Left lung (tissue), 4 donors: ENCODE measurements at regions not wholly inside any gene's neighbourhood (a gene's known extent, or its start where the extent isn't known, plus 50 kb on each side); places are given as distances from the start of the nearest gene placed in this dataset.

Experiments
- ATAC-seq: fragments of 200-7000 bp; cut with Tn5 transposase; one replicate; pipeline ENCODE4 v1.9.1; 2020; ENCODE audit warnings: moderate library complexity
- DNase-seq, 4 donors: peaks; one replicate each; pipeline ENCODE4 v3.0.0-alpha.2; 2013 to 2020
- H3K27ac ChIP-seq, 2 donors: fragments of 200-600 bp; sonication (generic) in 1 of 2; one replicate each; pipeline versions ENCODE4 v1.5.0 to v1.8.0; 2020 to 2021
- H3K27me3 ChIP-seq, 2 donors: fragments of 200-600 bp; sonication (generic) in 1 of 2; one replicate each; pipeline versions ENCODE4 v1.5.0 to v1.8.0; 2020 to 2021
- H3K36me3 ChIP-seq, 2 donors: fragments of 200-600 bp; sonication (generic) in 1 of 2; one replicate each; pipeline versions ENCODE4 v1.5.0 to v1.8.0; 2020 to 2021
- H3K4me1 ChIP-seq, 2 donors: fragments of 200-600 bp; one replicate each; pipeline ENCODE4 v1.8.0; 2021
- H3K4me3 ChIP-seq, 2 donors: fragments of 200-600 bp; sonication (generic) in 1 of 2; one replicate each; pipeline versions ENCODE4 v1.5.0 to v1.8.0; 2020 to 2021; ENCODE audit warnings: mild to moderate bottlenecking in 1 of 2
- H3K9me3 ChIP-seq, 2 donors: fragments of 200-600 bp; sonication (generic) in 1 of 2; one replicate each; pipeline versions ENCODE4 v1.5.0 to v1.8.0; 2020 to 2021
- intact Hi-C, 2 donors: fragments of 100-400 bp; cut with DNase I; formaldehyde crosslinking; loops; one replicate each; pipeline versions ENCODE4 v1.11.2 to v1.14.2; 2022
- TF ChIP-seq, protein P1 (sequence below), 2 donors: fragments of 200-600 bp; sonication (generic) in 1 of 2; IDR thresholded peaks; one replicate each; pipeline versions ENCODE4 v1.5.0 to v1.8.0; 2021; ENCODE audit warnings: antibody characterized with exemption in 2 of 2
- donor health status: DM: no; HTN: yes; CAD: no.
- donor health status: DM: no; HTN: no; CAD: no.

DNA sequence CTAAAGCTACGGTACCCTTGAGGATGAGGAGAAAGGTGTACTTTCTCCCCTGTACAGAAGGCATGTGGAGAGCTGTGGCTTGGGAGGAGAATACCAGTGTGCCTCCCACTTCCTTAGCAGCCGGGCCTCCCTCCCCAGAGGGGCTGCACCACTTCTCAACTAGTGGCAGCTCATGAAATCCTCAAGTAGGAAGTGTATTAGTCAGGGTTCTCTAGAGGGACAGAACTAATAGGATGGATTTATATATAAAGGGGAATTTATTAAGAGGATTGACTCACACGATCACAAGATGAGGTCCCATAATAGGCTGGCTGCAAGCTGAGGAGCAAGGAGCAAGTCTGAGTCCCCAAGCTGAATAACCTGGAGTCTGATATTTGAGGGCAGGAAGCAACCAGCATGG lies 53.1 kb upstream of the PPP2R5A start:
- DNase-seq, result no peak
- no peak for ATAC-seq
- Histone ChIP-seq H3K36me3 (no peaks in the 10 kb centered on the region), H3K4me1 (peaks cover 17 to 38% of the 10 kb centered on the region in 2 donors), H3K9me3 (no peaks in the 10 kb centered on the region), H3K27ac (no peak overlapping the region), H3K4me3 (no peak overlapping the region), H3K27me3 (no peaks in the 10 kb centered on the region)
- intact Hi-C loops, result no loop called here
- TF ChIP-seq, protein P1, sequence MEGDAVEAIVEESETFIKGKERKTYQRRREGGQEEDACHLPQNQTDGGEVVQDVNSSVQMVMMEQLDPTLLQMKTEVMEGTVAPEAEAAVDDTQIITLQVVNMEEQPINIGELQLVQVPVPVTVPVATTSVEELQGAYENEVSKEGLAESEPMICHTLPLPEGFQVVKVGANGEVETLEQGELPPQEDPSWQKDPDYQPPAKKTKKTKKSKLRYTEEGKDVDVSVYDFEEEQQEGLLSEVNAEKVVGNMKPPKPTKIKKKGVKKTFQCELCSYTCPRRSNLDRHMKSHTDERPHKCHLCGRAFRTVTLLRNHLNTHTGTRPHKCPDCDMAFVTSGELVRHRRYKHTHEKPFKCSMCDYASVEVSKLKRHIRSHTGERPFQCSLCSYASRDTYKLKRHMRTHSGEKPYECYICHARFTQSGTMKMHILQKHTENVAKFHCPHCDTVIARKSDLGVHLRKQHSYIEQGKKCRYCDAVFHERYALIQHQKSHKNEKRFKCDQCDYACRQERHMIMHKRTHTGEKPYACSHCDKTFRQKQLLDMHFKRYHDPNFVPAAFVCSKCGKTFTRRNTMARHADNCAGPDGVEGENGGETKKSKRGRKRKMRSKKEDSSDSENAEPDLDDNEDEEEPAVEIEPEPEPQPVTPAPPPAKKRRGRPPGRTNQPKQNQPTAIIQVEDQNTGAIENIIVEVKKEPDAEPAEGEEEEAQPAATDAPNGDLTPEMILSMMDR (IDR thresholded peaks at IDR 0.05), result no peak

DNA sequence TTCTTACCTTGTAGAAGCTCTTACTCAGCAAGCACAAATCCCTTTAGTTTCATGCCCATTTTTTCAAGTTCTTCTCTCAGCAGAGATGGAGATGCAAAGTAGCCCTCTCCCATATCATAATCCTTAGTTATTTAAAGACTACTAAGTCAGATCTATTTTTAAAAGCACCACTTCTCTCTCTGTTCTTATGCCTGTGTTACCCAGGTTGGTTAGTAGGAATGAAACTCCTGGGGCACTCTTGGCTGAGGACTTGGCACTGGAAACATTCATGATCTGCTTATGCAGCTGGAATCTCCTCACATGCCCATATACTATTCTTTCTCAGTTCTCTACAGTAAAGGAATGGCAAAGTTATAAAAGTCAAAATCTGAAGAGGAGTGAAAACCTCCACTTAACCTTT lies 51.9 kb upstream of the PPP2R5A start:
- no peaks in the 10 kb centered on the region for H3K27me3 ChIP-seq
- DNase-seq (no peak), ATAC-seq (peak; percentile 3)

GRCh38 chr1:212234431-212235395 lies 50.5 kb upstream of the PPP2R5A start:
- Histone ChIP-seq H3K27ac (peak overlapping the region; percentile 55 to 75), H3K27me3 (no peaks in the 10 kb centered on the region), H3K4me3 (no peak overlapping the region), H3K4me1 (peaks cover 19 to 48% of the 10 kb centered on the region in 2 donors), H3K36me3 (no peaks in the 10 kb centered on the region), H3K9me3 (no peaks in the 10 kb centered on the region)
- peak in 1 of 4 donors; percentile 75 for DNase-seq
- intact Hi-C loops, result no loop called here
- ATAC-seq, result peak; percentile 89
- TF ChIP-seq, protein P1 (IDR thresholded peaks at IDR 0.05), result no peak

More for the DNA sequence above, 51.9 kb upstream of the PPP2R5A start:
- TF ChIP-seq, protein P1 (IDR thresholded peaks at IDR 0.05), result no peak
- H3K4me3 ChIP-seq, result no peak overlapping the region
- H3K9me3 ChIP-seq, result no peaks in the 10 kb centered on the region
- no peak overlapping the region for H3K27ac ChIP-seq
- peaks cover 17 to 45% of the 10 kb centered on the region in 2 donors for H3K4me1 ChIP-seq
- intact Hi-C loops, result no loop called here
- H3K36me3 ChIP-seq, result no peaks in the 10 kb centered on the region
